ENCODE measurements at regions not wholly inside any gene's neighbourhood (a gene's known extent, or its start where the extent isn't known, plus 50 kb on each side); places are given as distances from the start of the nearest gene placed in this dataset.

DNA sequence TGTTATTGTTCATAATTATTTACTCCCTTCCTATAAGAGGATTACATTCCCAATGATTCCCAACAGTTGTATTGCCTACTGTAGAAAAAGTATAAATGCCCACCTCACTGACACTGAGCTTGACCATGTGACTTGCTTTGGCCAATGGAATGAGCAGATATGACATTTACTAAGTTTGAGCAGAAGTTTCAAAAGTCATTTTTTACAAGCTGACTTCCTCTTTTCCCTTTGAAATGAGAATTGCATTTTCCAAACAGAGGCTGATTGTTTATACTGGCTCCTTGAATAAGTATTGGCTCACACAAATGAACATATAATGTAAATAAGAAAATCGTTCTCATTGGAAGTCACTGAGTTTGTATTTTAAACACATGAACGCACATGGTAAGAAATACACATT is 116.4 kb upstream of the LRFN5 start:
- TF ChIP-seq POLR2AphosphoS5 (IDR thresholded peaks at IDR 0.05; ENCODE audit: borderline replicate concordance, low read depth, low read length), result no peak
- no peak for TF ChIP-seq EZH2 (IDR thresholded peaks at IDR 0.05)
